ENCODE measurements at regions not wholly inside any gene's neighbourhood (a gene's known extent, or its start where the extent isn't known, plus 50 kb on each side); places are given as distances from the start of the nearest gene placed in this dataset.
A peak's percentile ranks its signal among the peaks of the same experiment; 100 is the strongest.

GRCh38 chr5:62139741-62140140 lies 166.3 kb upstream of the KIF2A start:
- no peaks in the 10 kb centered on the region for H3K36me3 ChIP-seq (ENCODE audit: control insufficient read depth in 2 of 3, insufficient read depth in 3 of 3, low read length in 3 of 3)
- no peak overlapping the region for H3K9ac ChIP-seq (ENCODE audit: low read length in 3 of 3)
- TF ChIP-seq CTCF (IDR thresholded peaks at IDR 0.05; ENCODE audit: borderline replicate concordance, extremely low read depth, insufficient read depth): no peak
- intact Hi-C loops (cut with DNase I): no loop called here
- no peak overlapping the region for H3K27ac ChIP-seq (ENCODE audit: low read depth in 2 of 2, low read length in 2 of 2)
- no peaks in the 10 kb centered on the region for H3K9me3 ChIP-seq (ENCODE audit: control insufficient read depth in 2 of 3, insufficient read depth in 1 of 3, low read length in 3 of 3)
- FAIRE-seq (no peak), DNase-seq (no peak)
- H3K4me1 ChIP-seq (ENCODE audit: control insufficient read depth in 2 of 3, insufficient read depth in 2 of 3, low read depth in 1 of 3, low read length in 3 of 3): no peaks in the 10 kb centered on the region
- no peaks in the 10 kb centered on the region for H3K27me3 ChIP-seq (ENCODE audit: control insufficient read depth, insufficient read depth, low read length)
- H3K4me3 ChIP-seq (ENCODE audit: low read length in 3 of 3): no peak overlapping the region

- no peaks in the 10 kb centered on the region for H3K36me3 ChIP-seq (ENCODE audit: control insufficient read depth in 2 of 3, insufficient read depth in 3 of 3, low read length in 3 of 3)
- intact Hi-C loops (cut with DNase I): no loop called here
- DNase-seq: no peak
- no peak overlapping the region for H3K4me3 ChIP-seq (ENCODE audit: low read length in 3 of 3)
- H3K27me3 ChIP-seq (ENCODE audit: control insufficient read depth, insufficient read depth, low read length): no peaks in the 10 kb centered on the region
- FAIRE-seq: no peak
- no peaks in the 10 kb centered on the region for H3K4me1 ChIP-seq (ENCODE audit: control insufficient read depth in 2 of 3, insufficient read depth in 2 of 3, low read depth in 1 of 3, low read length in 3 of 3)
- no peak for TF ChIP-seq CTCF (IDR thresholded peaks at IDR 0.05; ENCODE audit: borderline replicate concordance, extremely low read depth, insufficient read depth)
- H3K9ac ChIP-seq (ENCODE audit: low read length in 3 of 3): no peak overlapping the region
- no peak overlapping the region for H3K27ac ChIP-seq (ENCODE audit: low read depth in 2 of 2, low read length in 2 of 2)
- H3K9me3 ChIP-seq (ENCODE audit: control insufficient read depth in 2 of 3, insufficient read depth in 1 of 3, low read length in 3 of 3): no peaks in the 10 kb centered on the region
These were observed 163.7 kb upstream of the KIF2A start for GRCh38 chr5:62142351-62142750.

GRCh38 chr5:62143268-62144229 lies 162.5 kb upstream of the KIF2A start:
- H3K27me3 ChIP-seq (ENCODE audit: control insufficient read depth, insufficient read depth, low read length): no peaks in the 10 kb centered on the region
- H3K36me3 ChIP-seq (ENCODE audit: control insufficient read depth in 2 of 3, insufficient read depth in 3 of 3, low read length in 3 of 3): no peaks in the 10 kb centered on the region
- DNase-seq: peak in 2 of 5 donors; percentile 65 to 76
- intact Hi-C loops (cut with DNase I): no loop called here
- no peaks in the 10 kb centered on the region for H3K9me3 ChIP-seq (ENCODE audit: control insufficient read depth in 2 of 3, insufficient read depth in 1 of 3, low read length in 3 of 3)
- H3K27ac ChIP-seq (ENCODE audit: low read depth in 2 of 2, low read length in 2 of 2): no peak overlapping the region
- FAIRE-seq: peak; percentile 76
- H3K4me1 ChIP-seq (ENCODE audit: control insufficient read depth in 2 of 3, insufficient read depth in 2 of 3, low read depth in 1 of 3, low read length in 3 of 3): no peaks in the 10 kb centered on the region
- H3K4me3 ChIP-seq (ENCODE audit: low read length in 3 of 3): peak overlapping the region in 1 of 3 donors; percentile 19
- no peak overlapping the region for H3K9ac ChIP-seq (ENCODE audit: low read length in 3 of 3)
- peak; percentile 30 for TF ChIP-seq CTCF (IDR thresholded peaks at IDR 0.05; ENCODE audit: borderline replicate concordance, extremely low read depth, insufficient read depth)

Data from kidney (tissue), 13 donors.